Osteoblast (primary cell): ENCODE measurements at regions not wholly inside any gene's neighbourhood (a gene's known extent, or its start where the extent isn't known, plus 50 kb on each side); places are given as distances from the start of the nearest gene placed in this dataset.
A peak's percentile ranks its signal among the peaks of the same experiment; 100 is the strongest.
"Not testable (repeated sequence)": the region's sequence is repeated elsewhere in the genome, so short reads cannot be mapped to it uniquely, and the experiment has no call there.

Source experiments
- DNase-seq: peaks from one replicate; pipeline ENCODE4 v3.0.0; 2011; ENCODE audit warnings: low spot score, mixed read lengths; ENCODE audit not compliant: insufficient read length; ENCODE audit errors: missing footprints
- H2AFZ ChIP-seq: 2 replicates; pipeline ENCODE4 v1.6.0; 2011; ENCODE audit warnings: mild to moderate bottlenecking, low read length
- H3K27ac ChIP-seq: 2 replicates; pipeline ENCODE4 v1.5.1; 2011; ENCODE audit warnings: mild to moderate bottlenecking, low read depth, low read length, moderate library complexity
- H3K27me3 ChIP-seq: 2 replicates; pipeline ENCODE4 v1.6.0; 2012; ENCODE audit warnings: mild to moderate bottlenecking, control low read depth, inconsistent platforms, low read length, moderate library complexity; ENCODE audit not compliant: insufficient read depth
- H3K36me3 ChIP-seq: 2 replicates; pipeline ENCODE4 v1.5.1; 2011; ENCODE audit warnings: mild to moderate bottlenecking, low read length, control low read depth, moderate library complexity; ENCODE audit not compliant: insufficient read depth
- H3K4me1 ChIP-seq: 2 replicates; pipeline ENCODE4 v1.5.1; 2011; ENCODE audit warnings: mild to moderate bottlenecking, low read length, control low read depth, moderate library complexity; ENCODE audit not compliant: insufficient read depth
- H3K4me2 ChIP-seq: 2 replicates; pipeline ENCODE4 v1.6.0; 2011; ENCODE audit warnings: mild to moderate bottlenecking, low read length; ENCODE audit not compliant: insufficient read depth
- H3K4me3 ChIP-seq: fragments of 200-600 bp; sonication (generic); 3 replicates; pipeline ENCODE4 v1.5.1; 2012; ENCODE audit warnings: mild to moderate bottlenecking, low read length, inconsistent platforms; ENCODE audit not compliant: insufficient read depth
- H3K79me2 ChIP-seq: 2 replicates; pipeline ENCODE4 v1.6.0; 2012; ENCODE audit warnings: mild to moderate bottlenecking, low read length, control low read depth, inconsistent platforms; ENCODE audit not compliant: insufficient read depth
- H3K9me3 ChIP-seq: 2 replicates; pipeline ENCODE4 v1.5.1; 2011; ENCODE audit warnings: low read depth, low read length, control low read depth
- H4K20me1 ChIP-seq: 2 replicates; pipeline ENCODE4 v1.6.0; 2012; ENCODE audit warnings: mild to moderate bottlenecking, low read length, control low read depth; ENCODE audit not compliant: insufficient read depth
- TF ChIP-seq, protein P1 (sequence below): IDR thresholded peaks from 2 replicates; pipeline ENCODE4 v1.5.1; 2011; ENCODE audit warnings: mild to moderate bottlenecking, low read depth, low read length, moderate library complexity; ENCODE audit errors: extremely low read depth

DNA sequence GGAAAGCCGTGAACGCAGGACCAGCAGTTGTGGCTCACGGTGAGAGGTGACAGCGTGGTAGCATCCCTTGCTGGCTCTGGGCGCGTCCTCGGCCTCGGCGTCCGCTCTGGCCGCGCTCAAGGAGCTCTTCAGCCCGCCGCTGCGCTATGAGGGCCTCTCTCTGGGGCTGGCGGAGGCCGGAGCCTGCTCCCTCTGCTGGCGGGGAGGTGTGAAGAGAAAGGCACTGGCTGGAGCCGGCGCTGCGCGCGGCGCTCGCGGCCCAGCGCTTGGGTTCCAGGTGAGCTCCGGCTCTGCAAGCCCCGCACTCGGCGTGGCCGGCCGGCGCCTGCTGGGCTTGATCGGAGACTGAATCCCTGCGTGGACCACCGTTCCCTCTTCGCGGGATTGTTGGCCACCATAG, 705.6 kb downstream of the SEMA5A start:
- no peak overlapping the region for H3K4me2 ChIP-seq
- H3K27ac ChIP-seq, result no peak overlapping the region
- H3K4me1 ChIP-seq, result peaks cover 32% of the 10 kb centered on the region
- TF ChIP-seq, protein P1, sequence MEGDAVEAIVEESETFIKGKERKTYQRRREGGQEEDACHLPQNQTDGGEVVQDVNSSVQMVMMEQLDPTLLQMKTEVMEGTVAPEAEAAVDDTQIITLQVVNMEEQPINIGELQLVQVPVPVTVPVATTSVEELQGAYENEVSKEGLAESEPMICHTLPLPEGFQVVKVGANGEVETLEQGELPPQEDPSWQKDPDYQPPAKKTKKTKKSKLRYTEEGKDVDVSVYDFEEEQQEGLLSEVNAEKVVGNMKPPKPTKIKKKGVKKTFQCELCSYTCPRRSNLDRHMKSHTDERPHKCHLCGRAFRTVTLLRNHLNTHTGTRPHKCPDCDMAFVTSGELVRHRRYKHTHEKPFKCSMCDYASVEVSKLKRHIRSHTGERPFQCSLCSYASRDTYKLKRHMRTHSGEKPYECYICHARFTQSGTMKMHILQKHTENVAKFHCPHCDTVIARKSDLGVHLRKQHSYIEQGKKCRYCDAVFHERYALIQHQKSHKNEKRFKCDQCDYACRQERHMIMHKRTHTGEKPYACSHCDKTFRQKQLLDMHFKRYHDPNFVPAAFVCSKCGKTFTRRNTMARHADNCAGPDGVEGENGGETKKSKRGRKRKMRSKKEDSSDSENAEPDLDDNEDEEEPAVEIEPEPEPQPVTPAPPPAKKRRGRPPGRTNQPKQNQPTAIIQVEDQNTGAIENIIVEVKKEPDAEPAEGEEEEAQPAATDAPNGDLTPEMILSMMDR, result no peak
- H4K20me1 ChIP-seq, result no peaks in the 10 kb centered on the region
- DNase-seq, result no peak
- H3K4me3 ChIP-seq, result no peak overlapping the region
- no peak overlapping the region for H2AFZ ChIP-seq
- H3K9me3 ChIP-seq, result no peaks in the 10 kb centered on the region
- no peaks in the 10 kb centered on the region for H3K36me3 ChIP-seq
- no peaks in the 10 kb centered on the region for H3K27me3 ChIP-seq
- H3K79me2 ChIP-seq, result no peaks in the 10 kb centered on the region

DNA sequence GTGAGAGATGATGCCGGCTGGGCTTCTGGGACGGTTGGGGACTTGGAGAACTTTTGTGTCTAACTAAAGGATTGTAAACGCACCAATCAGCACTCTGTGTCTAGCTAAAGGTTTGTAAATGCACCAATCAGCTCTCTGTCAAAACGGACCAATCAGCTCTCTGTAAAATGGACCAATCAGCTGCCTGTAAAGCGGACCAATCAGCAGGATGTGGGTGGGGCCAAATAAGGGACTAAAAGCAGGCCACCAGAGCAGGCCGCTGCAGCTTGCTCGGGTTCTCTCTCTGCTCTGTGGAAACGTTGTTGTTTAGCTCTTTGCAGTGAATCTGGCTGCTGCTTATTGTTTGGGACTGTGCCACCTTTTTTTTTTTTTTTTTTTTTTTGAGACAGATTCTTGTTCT, 705.1 kb downstream of the SEMA5A start:
- H3K27me3 ChIP-seq, H3K4me2 ChIP-seq, DNase-seq, H3K27ac ChIP-seq, H3K9me3 ChIP-seq, H3K4me3 ChIP-seq, H3K36me3 ChIP-seq, H3K79me2 ChIP-seq, H4K20me1 ChIP-seq, H2AFZ ChIP-seq: not testable (repeated sequence)
- H3K4me1 ChIP-seq, result peaks cover 37% of the 10 kb centered on the region

DNA sequence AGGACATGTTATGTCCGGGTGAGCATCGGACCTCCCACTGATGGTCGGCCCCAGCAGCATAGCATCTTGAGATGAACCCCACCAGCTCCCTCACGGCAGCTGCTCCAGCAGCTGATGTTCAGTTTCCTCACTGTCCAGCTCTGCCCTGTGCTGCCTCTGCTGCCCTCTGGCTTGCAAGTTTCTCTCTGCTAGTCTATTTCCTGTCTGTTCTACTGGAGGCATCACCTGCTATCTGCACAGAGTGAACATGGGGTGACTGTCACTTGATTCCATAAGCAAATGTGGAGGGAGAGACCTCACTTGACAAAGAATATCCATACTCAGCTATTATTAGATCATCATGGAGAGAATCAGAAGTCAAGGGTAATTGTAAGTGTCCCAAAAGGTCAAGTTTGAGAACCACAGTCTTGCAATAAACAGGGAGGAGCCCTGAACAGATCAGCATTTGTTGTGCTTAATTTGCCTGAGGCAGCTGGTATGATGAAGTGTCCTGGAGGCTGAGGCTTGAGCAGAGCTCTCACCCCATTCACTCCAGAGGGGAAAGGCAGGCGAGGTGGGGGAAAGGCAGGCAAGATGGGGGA, 702.8 kb downstream of the SEMA5A start:
- no peak overlapping the region for H3K4me3 ChIP-seq
- peaks cover 39% of the 10 kb centered on the region for H3K4me1 ChIP-seq
- peak; percentile 92 for DNase-seq
- peak overlapping the region; percentile 22 for H3K27ac ChIP-seq
- H2AFZ ChIP-seq, result peak overlapping the region; percentile 69
- TF ChIP-seq, protein P1, result peak; percentile 64
- no peak overlapping the region for H3K4me2 ChIP-seq
- no peaks in the 10 kb centered on the region for H3K79me2 ChIP-seq
- no peaks in the 10 kb centered on the region for H4K20me1 ChIP-seq
- H3K36me3 ChIP-seq, result no peaks in the 10 kb centered on the region
- no peaks in the 10 kb centered on the region for H3K27me3 ChIP-seq
- no peaks in the 10 kb centered on the region for H3K9me3 ChIP-seq

DNA sequence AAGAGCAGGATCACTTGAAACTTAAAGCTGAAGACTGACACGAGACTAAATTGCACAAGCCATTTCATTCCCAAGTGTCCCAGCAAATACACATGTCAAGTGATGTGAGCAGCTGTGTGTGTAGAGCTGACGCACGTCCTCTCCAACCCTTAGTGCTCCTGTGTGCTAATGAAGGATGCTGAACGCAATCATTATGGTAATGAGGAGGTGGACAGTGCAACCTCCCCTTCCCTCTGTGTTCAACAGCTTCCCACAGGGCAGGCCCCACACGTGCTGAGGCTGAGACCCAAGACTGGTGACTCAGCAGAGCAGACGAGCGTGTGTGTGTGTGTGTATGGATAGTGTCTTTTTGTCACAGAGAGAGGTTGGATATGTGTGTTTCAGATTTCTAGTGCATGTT, 702.1 kb downstream of the SEMA5A start:
- H3K4me2 ChIP-seq, result no peak overlapping the region
- no peaks in the 10 kb centered on the region for H4K20me1 ChIP-seq
- H3K9me3 ChIP-seq, result no peaks in the 10 kb centered on the region
- no peaks in the 10 kb centered on the region for H3K79me2 ChIP-seq
- peak overlapping the region; percentile 22 for H3K27ac ChIP-seq
- peaks cover 42% of the 10 kb centered on the region for H3K4me1 ChIP-seq
- TF ChIP-seq, protein P1, result no peak
- H3K36me3 ChIP-seq, result no peaks in the 10 kb centered on the region
- peak overlapping the region; percentile 69 for H2AFZ ChIP-seq
- peak; percentile 84 for DNase-seq
- H3K4me3 ChIP-seq, result no peak overlapping the region
- H3K27me3 ChIP-seq, result no peaks in the 10 kb centered on the region
